ENCODE measurements at regions not wholly inside any gene's neighbourhood (a gene's known extent, or its start where the extent isn't known, plus 50 kb on each side); places are given as distances from the start of the nearest gene placed in this dataset.
A peak's percentile ranks its signal among the peaks of the same experiment; 100 is the strongest.
"Not testable (repeated sequence)": the region's sequence is repeated elsewhere in the genome, so short reads cannot be mapped to it uniquely, and the experiment has no call there.

DNA sequence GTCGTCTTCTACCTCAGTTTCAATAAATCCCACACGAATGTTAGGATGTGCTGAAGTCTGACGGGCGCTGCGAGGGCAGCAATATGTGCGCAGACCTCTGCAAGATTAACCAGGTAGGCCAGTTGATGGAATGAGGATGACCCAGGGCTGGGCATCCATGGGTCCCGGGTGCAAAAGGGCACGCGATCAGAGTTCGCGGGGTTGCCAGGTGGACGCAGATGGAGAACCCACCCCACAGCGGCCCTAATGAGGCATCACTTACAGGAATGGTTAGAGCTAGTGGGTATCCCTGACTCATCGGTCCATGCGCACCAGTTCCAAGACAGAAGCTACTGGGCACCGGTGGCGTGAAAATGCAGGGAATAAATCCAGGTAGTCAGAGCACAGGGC is 2116.0 kb downstream of the TP53TG3F start:
- Histone ChIP-seq H3K9me3 (no peaks in the 10 kb centered on the region), H3K36me3 (no peaks in the 10 kb centered on the region), H3K27me3 (replicated peaks; ENCODE audit: insufficient read depth) (no peaks in the 10 kb centered on the region), H3K27ac (no peak overlapping the region), H3K4me1 (replicated peaks) (no peaks in the 10 kb centered on the region), H3K4me3 (no peak overlapping the region)
- 76% methylated on average over 17 of the region's 17 CpGs for WGBS
- DNase-seq (ENCODE audit: low spot score) = no peak
- intact Hi-C loops (cut with DNase I) = loop anchor here (10.0 kb wide), 1 partner anchor 59 kb away; no protein-coding TSS in a partner anchor
- TF ChIP-seq, protein P1, sequence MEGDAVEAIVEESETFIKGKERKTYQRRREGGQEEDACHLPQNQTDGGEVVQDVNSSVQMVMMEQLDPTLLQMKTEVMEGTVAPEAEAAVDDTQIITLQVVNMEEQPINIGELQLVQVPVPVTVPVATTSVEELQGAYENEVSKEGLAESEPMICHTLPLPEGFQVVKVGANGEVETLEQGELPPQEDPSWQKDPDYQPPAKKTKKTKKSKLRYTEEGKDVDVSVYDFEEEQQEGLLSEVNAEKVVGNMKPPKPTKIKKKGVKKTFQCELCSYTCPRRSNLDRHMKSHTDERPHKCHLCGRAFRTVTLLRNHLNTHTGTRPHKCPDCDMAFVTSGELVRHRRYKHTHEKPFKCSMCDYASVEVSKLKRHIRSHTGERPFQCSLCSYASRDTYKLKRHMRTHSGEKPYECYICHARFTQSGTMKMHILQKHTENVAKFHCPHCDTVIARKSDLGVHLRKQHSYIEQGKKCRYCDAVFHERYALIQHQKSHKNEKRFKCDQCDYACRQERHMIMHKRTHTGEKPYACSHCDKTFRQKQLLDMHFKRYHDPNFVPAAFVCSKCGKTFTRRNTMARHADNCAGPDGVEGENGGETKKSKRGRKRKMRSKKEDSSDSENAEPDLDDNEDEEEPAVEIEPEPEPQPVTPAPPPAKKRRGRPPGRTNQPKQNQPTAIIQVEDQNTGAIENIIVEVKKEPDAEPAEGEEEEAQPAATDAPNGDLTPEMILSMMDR (IDR thresholded peaks at IDR 0.05) = no peak
- TF ChIP-seq POLR2A (IDR thresholded peaks at IDR 0.05) = no peak
- TF ChIP-seq POLR2AphosphoS5 (IDR thresholded peaks at IDR 0.05) = no peak

DNA sequence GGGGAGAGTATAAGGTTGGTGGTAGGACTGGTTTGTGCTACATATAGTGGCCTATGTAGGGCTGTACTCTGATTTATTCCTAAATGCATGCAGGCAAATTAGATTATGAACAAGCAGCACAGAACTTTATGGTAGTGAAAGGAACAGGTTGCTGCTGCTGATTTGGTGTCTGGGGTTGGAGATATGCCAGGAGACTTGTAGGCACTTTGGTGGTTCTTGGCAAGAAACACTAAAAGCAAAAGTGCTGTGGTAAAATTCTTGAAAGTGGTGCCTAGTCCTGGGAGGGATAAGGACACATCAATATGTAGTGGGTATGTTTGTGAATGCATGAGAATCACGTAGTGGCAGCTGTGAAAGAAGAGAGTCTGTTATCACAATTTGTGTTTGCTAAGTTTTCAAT is 2126.0 kb downstream of the TP53TG3F start:
- 26% methylated on average over 1 of the region's 1 CpG for WGBS
- Histone ChIP-seq H3K9me3 (no peaks in the 10 kb centered on the region), H3K27ac (no peak overlapping the region), H3K27me3 (replicated peaks; ENCODE audit: insufficient read depth) (no peaks in the 10 kb centered on the region), H3K4me1 (replicated peaks) (no peaks in the 10 kb centered on the region), H3K4me3 (no peak overlapping the region), H3K36me3 (no peaks in the 10 kb centered on the region)
- no peak for DNase-seq (ENCODE audit: low spot score)
- TF ChIP-seq, protein P1 (IDR thresholded peaks at IDR 0.05) = no peak
- TF ChIP-seq POLR2AphosphoS5 (IDR thresholded peaks at IDR 0.05) (no peak), POLR2A (IDR thresholded peaks at IDR 0.05) (no peak)
- intact Hi-C loops (cut with DNase I) = no loop called here

DNA sequence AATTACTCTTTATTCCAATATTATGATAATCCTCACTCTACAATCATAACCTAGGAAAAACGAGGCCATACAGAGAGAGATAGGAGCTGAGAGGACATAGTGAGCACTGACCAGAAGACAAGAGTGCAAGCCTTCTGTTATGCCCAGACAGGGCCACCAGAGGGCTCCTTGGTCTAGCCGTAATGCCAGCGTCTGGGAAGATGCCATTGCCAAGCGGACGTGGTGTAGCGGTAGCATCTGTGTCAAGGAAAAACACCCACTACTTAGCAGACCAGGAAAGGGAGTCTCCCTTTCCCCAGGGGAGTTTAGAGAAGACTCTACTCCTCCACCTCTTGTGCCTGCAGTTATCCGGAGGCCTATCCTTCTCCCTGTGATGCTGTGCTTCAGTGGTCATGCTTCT is 2131.5 kb downstream of the TP53TG3F start:
- H3K27ac ChIP-seq; H3K4me1 ChIP-seq (replicated peaks); H3K36me3 ChIP-seq; H3K27me3 ChIP-seq (replicated peaks; ENCODE audit: insufficient read depth); intact Hi-C loops (cut with DNase I); H3K4me3 ChIP-seq; H3K9me3 ChIP-seq; DNase-seq (ENCODE audit: low spot score): not testable (repeated sequence)
- 63% methylated on average over 7 of the region's 7 CpGs for WGBS
- TF ChIP-seq, protein P1 (IDR thresholded peaks at IDR 0.05) = peak in 2 of 4 experiments; percentile 13 to 23

DNA sequence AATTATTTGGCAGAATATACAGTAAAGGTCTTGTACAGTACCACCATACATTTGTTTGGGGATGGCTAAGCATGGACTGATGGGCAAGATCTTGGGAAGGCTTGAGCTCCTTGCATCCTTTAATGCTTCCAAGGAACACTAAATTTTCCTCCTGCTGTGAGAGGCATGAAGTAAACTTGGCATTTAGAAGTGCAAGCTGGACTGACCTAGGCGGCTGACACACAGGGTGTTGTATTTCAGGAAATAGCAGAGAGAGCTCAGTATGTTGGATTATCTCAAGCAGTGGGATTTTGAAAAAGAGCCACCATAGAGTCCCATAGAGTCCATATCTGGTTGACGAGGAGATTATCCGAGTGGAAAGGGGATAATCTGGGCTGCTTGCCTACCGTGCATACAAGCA is 2137.1 kb downstream of the TP53TG3F start:
- TF ChIP-seq POLR2AphosphoS5 (IDR thresholded peaks at IDR 0.05) (no peak), POLR2A (IDR thresholded peaks at IDR 0.05) (no peak)
- TF ChIP-seq, protein P1 (IDR thresholded peaks at IDR 0.05) = no peak
- DNase-seq (ENCODE audit: low spot score) = no peak
- intact Hi-C loops (cut with DNase I) = no loop called here

DNA sequence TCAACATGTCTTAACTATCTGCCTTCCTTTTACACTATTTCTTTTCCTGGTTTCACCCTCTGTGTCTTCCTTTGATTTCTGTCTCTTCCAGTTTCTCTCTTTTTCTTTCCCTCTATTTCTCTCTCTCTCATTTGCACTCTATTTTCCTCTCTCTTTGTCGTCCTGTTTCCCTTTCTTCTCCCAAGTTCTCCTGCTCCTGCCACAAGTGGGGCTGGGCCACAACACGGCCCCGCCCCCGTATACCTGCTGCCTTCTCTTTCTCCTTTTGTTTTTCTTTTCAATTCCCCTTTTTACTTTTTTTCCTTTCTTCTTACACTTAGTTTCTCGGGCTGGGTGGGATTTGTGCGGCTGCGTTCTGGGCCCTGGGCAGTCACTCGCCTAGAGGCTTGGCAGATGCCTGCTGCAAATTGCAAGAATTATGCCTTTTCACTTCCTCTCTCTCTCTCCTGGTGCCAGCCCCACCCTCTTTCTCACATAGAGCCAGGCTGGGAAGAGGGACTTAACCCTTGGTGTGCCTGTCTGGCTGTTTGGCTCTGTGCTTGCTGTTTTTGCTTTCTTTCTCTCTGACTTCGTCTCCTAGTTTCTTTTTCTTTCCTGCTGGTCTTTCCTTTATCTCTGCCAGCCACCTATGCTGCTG is 2139.4 kb downstream of the TP53TG3F start:
- 69% methylated on average over 9 of the region's 9 CpGs for WGBS
- H3K27me3 ChIP-seq (replicated peaks; ENCODE audit: insufficient read depth) = no peaks in the 10 kb centered on the region
- DNase-seq (ENCODE audit: low spot score) = no peak
- TF ChIP-seq POLR2A (IDR thresholded peaks at IDR 0.05) (no peak), POLR2AphosphoS5 (IDR thresholded peaks at IDR 0.05) (no peak)
- TF ChIP-seq, protein P1 (IDR thresholded peaks at IDR 0.05) = no peak
- no peak overlapping the region for H3K4me3 ChIP-seq
- peak overlapping the region; percentile 26 to 48 for H3K27ac ChIP-seq
- intact Hi-C loops (cut with DNase I) = no loop called here
- no peaks in the 10 kb centered on the region for H3K9me3 ChIP-seq
- no peaks in the 10 kb centered on the region for H3K36me3 ChIP-seq
- no peaks in the 10 kb centered on the region for H3K4me1 ChIP-seq (replicated peaks)

More for the DNA sequence above, 2137.1 kb downstream of the TP53TG3F start:
- Histone ChIP-seq H3K4me3 (no peak overlapping the region), H3K9me3 (no peaks in the 10 kb centered on the region), H3K27me3 (replicated peaks; ENCODE audit: insufficient read depth) (no peaks in the 10 kb centered on the region), H3K4me1 (replicated peaks) (no peaks in the 10 kb centered on the region), H3K27ac (no peak overlapping the region), H3K36me3 (no peaks in the 10 kb centered on the region)
- WGBS = 85% methylated on average over 4 of the region's 4 CpGs

All from prostate gland (tissue), 2 donors.